Activated CD8-positive, alpha-beta memory T cell treated with anti-CD3 and anti-CD28 coated beads, Interleukin-2, amount 10 ng/mL, durations not matched to agents 7 days and 5 days (primary cell): ENCODE measurements at regions not wholly inside any gene's neighbourhood (a gene's known extent, or its start where the extent isn't known, plus 50 kb on each side); places are given as distances from the start of the nearest gene placed in this dataset.

Source experiments
- ATAC-seq: fragments of 150-1000 bp; cut with Tn5 transposase; one replicate; pipeline ENCODE4 v1.10.0; 2021; ENCODE audit warnings: moderate library complexity
- CTCF ChIA-PET: fragments of 350-600 bp; sonication (Branson Sonifier 250); formaldehyde crosslinking; loops from one replicate; lab custom pipeline; 2021; ENCODE audit warnings: antibody characterized with exemption; lab: Charles Lee
- DNase-seq: peaks from one replicate; pipeline ENCODE4 v3.0.0-alpha.2; 2020
- H3K27ac Mint-ChIP-seq: one replicate; pipeline ENCODE4 v1.8.0; 2021; ENCODE audit warnings: mild to moderate bottlenecking, mixed read lengths
- H3K27me3 Mint-ChIP-seq: one replicate; pipeline ENCODE4 v1.8.0; 2021; ENCODE audit warnings: mixed read lengths
- H3K36me3 Mint-ChIP-seq: one replicate; pipeline ENCODE4 v1.8.0; 2021; ENCODE audit warnings: mild to moderate bottlenecking, mixed read lengths
- H3K4me1 Mint-ChIP-seq: one replicate; pipeline ENCODE4 v1.8.0; 2021; ENCODE audit warnings: mixed read lengths
- H3K4me3 Mint-ChIP-seq: one replicate; pipeline ENCODE4 v1.8.0; 2021; ENCODE audit warnings: mild to moderate bottlenecking, moderate library complexity, mixed read lengths
- H3K9me3 Mint-ChIP-seq: one replicate; pipeline ENCODE4 v1.8.0; 2022; ENCODE audit warnings: low read depth, mixed read lengths

- H3K36me3 Mint-ChIP-seq, result no peaks in the 10 kb centered on the region
- no peaks in the 10 kb centered on the region for H3K9me3 Mint-ChIP-seq
- CTCF ChIA-PET, result no interaction called here
Observed at GRCh38 chr15:31758126-31758525, 272.2 kb upstream of the CHRNA7 start.

GRCh38 chr15:31768055-31768454 lies 262.3 kb upstream of the CHRNA7 start:
- Mint-ChIP-seq H3K4me1 (no peaks in the 10 kb centered on the region), H3K27ac (no peak overlapping the region), H3K27me3 (peaks cover 20% of the 10 kb centered on the region), H3K36me3 (no peaks in the 10 kb centered on the region), H3K9me3 (no peaks in the 10 kb centered on the region), H3K4me3 (no peak overlapping the region)
- DNase-seq, result no peak
- CTCF ChIA-PET, result no interaction called here
- no peak for ATAC-seq

More at GRCh38 chr15:31758126-31758525, 272.2 kb upstream of the CHRNA7 start:
- ATAC-seq (no peak), DNase-seq (no peak)
- no peak overlapping the region for H3K4me3 Mint-ChIP-seq
- no peaks in the 10 kb centered on the region for H3K4me1 Mint-ChIP-seq
- no peak overlapping the region for H3K27ac Mint-ChIP-seq
- peaks cover 9% of the 10 kb centered on the region for H3K27me3 Mint-ChIP-seq

GRCh38 chr15:31774045-31774444 lies 256.3 kb upstream of the CHRNA7 start:
- DNase-seq, result no peak
- ATAC-seq, result no peak
- Mint-ChIP-seq H3K9me3 (no peaks in the 10 kb centered on the region), H3K36me3 (no peaks in the 10 kb centered on the region), H3K4me3 (no peak overlapping the region), H3K27ac (no peak overlapping the region), H3K4me1 (no peaks in the 10 kb centered on the region), H3K27me3 (peaks cover 5% of the 10 kb centered on the region)
- CTCF ChIA-PET, result no interaction called here

GRCh38 chr15:31776039-31776438 lies 254.3 kb upstream of the CHRNA7 start:
- Mint-ChIP-seq H3K27ac (no peak overlapping the region), H3K4me1 (no peaks in the 10 kb centered on the region), H3K4me3 (no peak overlapping the region), H3K9me3 (no peaks in the 10 kb centered on the region), H3K27me3 (peaks cover 2% of the 10 kb centered on the region), H3K36me3 (no peaks in the 10 kb centered on the region)
- ATAC-seq, result no peak
- CTCF ChIA-PET, result no interaction called here
- DNase-seq, result no peak

GRCh38 chr15:31781261-31781660 lies 249.1 kb upstream of the CHRNA7 start:
- Mint-ChIP-seq H3K27ac (no peak overlapping the region), H3K36me3 (no peaks in the 10 kb centered on the region), H3K4me1 (no peaks in the 10 kb centered on the region), H3K27me3 (no peaks in the 10 kb centered on the region), H3K4me3 (no peak overlapping the region), H3K9me3 (no peaks in the 10 kb centered on the region)
- DNase-seq, result no peak
- no peak for ATAC-seq
- CTCF ChIA-PET, result no interaction called here

- Mint-ChIP-seq H3K27ac (no peak overlapping the region), H3K27me3 (no peaks in the 10 kb centered on the region), H3K4me1 (no peaks in the 10 kb centered on the region), H3K4me3 (no peak overlapping the region), H3K9me3 (no peaks in the 10 kb centered on the region), H3K36me3 (no peaks in the 10 kb centered on the region)
- DNase-seq, result no peak
- ATAC-seq, result no peak
- CTCF ChIA-PET, result no interaction called here
Observed at GRCh38 chr15:31782016-31782783, 248.1 kb upstream of the CHRNA7 start.

GRCh38 chr15:31782951-31783350 lies 247.4 kb upstream of the CHRNA7 start:
- Mint-ChIP-seq H3K27me3 (no peaks in the 10 kb centered on the region), H3K27ac (no peak overlapping the region), H3K4me1 (no peaks in the 10 kb centered on the region), H3K9me3 (no peaks in the 10 kb centered on the region), H3K4me3 (no peak overlapping the region), H3K36me3 (no peaks in the 10 kb centered on the region)
- no peak for ATAC-seq
- no peak for DNase-seq
- CTCF ChIA-PET, result no interaction called here

- Mint-ChIP-seq H3K36me3 (no peaks in the 10 kb centered on the region), H3K4me1 (no peaks in the 10 kb centered on the region), H3K4me3 (no peak overlapping the region), H3K27me3 (no peaks in the 10 kb centered on the region), H3K9me3 (no peaks in the 10 kb centered on the region), H3K27ac (no peak overlapping the region)
- CTCF ChIA-PET, result no interaction called here
- no peak for DNase-seq
- no peak for ATAC-seq
Observed at GRCh38 chr15:31786360-31786759, 244.0 kb upstream of the CHRNA7 start.

GRCh38 chr15:31788104-31788503 lies 242.2 kb upstream of the CHRNA7 start:
- no peaks in the 10 kb centered on the region for H3K9me3 Mint-ChIP-seq
- DNase-seq (no peak), ATAC-seq (no peak)
- H3K4me1 Mint-ChIP-seq, result no peaks in the 10 kb centered on the region
- H3K27ac Mint-ChIP-seq, result no peak overlapping the region
- no peaks in the 10 kb centered on the region for H3K27me3 Mint-ChIP-seq
- no peak overlapping the region for H3K4me3 Mint-ChIP-seq
- no peaks in the 10 kb centered on the region for H3K36me3 Mint-ChIP-seq
- CTCF ChIA-PET, result no interaction called here

- Mint-ChIP-seq H3K4me3 (no peak overlapping the region), H3K9me3 (no peaks in the 10 kb centered on the region), H3K36me3 (no peaks in the 10 kb centered on the region), H3K4me1 (no peaks in the 10 kb centered on the region), H3K27ac (no peak overlapping the region), H3K27me3 (no peaks in the 10 kb centered on the region)
- DNase-seq (no peak), ATAC-seq (no peak)
- CTCF ChIA-PET, result no interaction called here
Observed at GRCh38 chr15:31792611-31793199, 237.6 kb upstream of the CHRNA7 start.

GRCh38 chr15:31799319-31799714 lies 231.0 kb upstream of the CHRNA7 start:
- no peak overlapping the region for H3K4me3 Mint-ChIP-seq
- H3K4me1 Mint-ChIP-seq, result no peaks in the 10 kb centered on the region
- no peaks in the 10 kb centered on the region for H3K9me3 Mint-ChIP-seq
- no peak overlapping the region for H3K27ac Mint-ChIP-seq
- H3K27me3 Mint-ChIP-seq, result no peaks in the 10 kb centered on the region
- ATAC-seq (no peak), DNase-seq (no peak)
- H3K36me3 Mint-ChIP-seq, result no peaks in the 10 kb centered on the region
- CTCF ChIA-PET, result no interaction called here

GRCh38 chr15:31799715-31800321 lies 230.5 kb upstream of the CHRNA7 start:
- DNase-seq (no peak), ATAC-seq (no peak)
- Mint-ChIP-seq H3K27ac (no peak overlapping the region), H3K4me3 (no peak overlapping the region), H3K4me1 (no peaks in the 10 kb centered on the region), H3K27me3 (no peaks in the 10 kb centered on the region), H3K9me3 (no peaks in the 10 kb centered on the region), H3K36me3 (no peaks in the 10 kb centered on the region)
- CTCF ChIA-PET, result no interaction called here

- ATAC-seq, result no peak
- CTCF ChIA-PET, result no interaction called here
- Mint-ChIP-seq H3K27ac (no peak overlapping the region), H3K4me1 (no peaks in the 10 kb centered on the region), H3K9me3 (no peaks in the 10 kb centered on the region), H3K27me3 (no peaks in the 10 kb centered on the region), H3K36me3 (no peaks in the 10 kb centered on the region), H3K4me3 (no peak overlapping the region)
- DNase-seq, result no peak
Observed at GRCh38 chr15:31801152-31801551, 229.2 kb upstream of the CHRNA7 start.

GRCh38 chr15:31802761-31803160 lies 227.6 kb upstream of the CHRNA7 start:
- Mint-ChIP-seq H3K9me3 (no peaks in the 10 kb centered on the region), H3K4me1 (no peaks in the 10 kb centered on the region), H3K36me3 (no peaks in the 10 kb centered on the region), H3K4me3 (no peak overlapping the region), H3K27me3 (no peaks in the 10 kb centered on the region), H3K27ac (no peak overlapping the region)
- ATAC-seq, result no peak
- CTCF ChIA-PET, result no interaction called here
- no peak for DNase-seq
